Activated CD8-positive, alpha-beta memory T cell treated with anti-CD3 and anti-CD28 coated beads, Interleukin-2, amount 10 ng/mL, durations not matched to agents 7 days and 5 days (primary cell): ENCODE measurements at regions not wholly inside any gene's neighbourhood (a gene's known extent, or its start where the extent isn't known, plus 50 kb on each side); places are given as distances from the start of the nearest gene placed in this dataset.

Source experiments
- ATAC-seq: fragments of 150-1000 bp; cut with Tn5 transposase; one replicate; pipeline ENCODE4 v1.10.0; 2021; ENCODE audit warnings: moderate library complexity
- CTCF ChIA-PET: fragments of 350-600 bp; sonication (Branson Sonifier 250); formaldehyde crosslinking; loops from one replicate; lab custom pipeline; 2021; ENCODE audit warnings: antibody characterized with exemption; lab: Charles Lee
- DNase-seq: peaks from one replicate; pipeline ENCODE4 v3.0.0-alpha.2; 2020
- H3K27ac Mint-ChIP-seq: one replicate; pipeline ENCODE4 v1.8.0; 2021; ENCODE audit warnings: mild to moderate bottlenecking, mixed read lengths
- H3K27me3 Mint-ChIP-seq: one replicate; pipeline ENCODE4 v1.8.0; 2021; ENCODE audit warnings: mixed read lengths
- H3K36me3 Mint-ChIP-seq: one replicate; pipeline ENCODE4 v1.8.0; 2021; ENCODE audit warnings: mild to moderate bottlenecking, mixed read lengths
- H3K4me1 Mint-ChIP-seq: one replicate; pipeline ENCODE4 v1.8.0; 2021; ENCODE audit warnings: mixed read lengths
- H3K4me3 Mint-ChIP-seq: one replicate; pipeline ENCODE4 v1.8.0; 2021; ENCODE audit warnings: mild to moderate bottlenecking, moderate library complexity, mixed read lengths
- H3K9me3 Mint-ChIP-seq: one replicate; pipeline ENCODE4 v1.8.0; 2022; ENCODE audit warnings: low read depth, mixed read lengths

- H3K9me3 Mint-ChIP-seq, result no peaks in the 10 kb centered on the region
- peaks cover 3% of the 10 kb centered on the region for H3K27me3 Mint-ChIP-seq
- H3K36me3 Mint-ChIP-seq, result no peaks in the 10 kb centered on the region
- ATAC-seq (no peak), DNase-seq (no peak)
- no peak overlapping the region for H3K4me3 Mint-ChIP-seq
- CTCF ChIA-PET, result no interaction called here
- H3K27ac Mint-ChIP-seq, result no peak overlapping the region
- H3K4me1 Mint-ChIP-seq, result no peaks in the 10 kb centered on the region
Observed at GRCh38 chr5:68478301-68479095, 262.9 kb downstream of the PIK3R1 start.

GRCh38 chr5:68479524-68479923 is 264.0 kb downstream of the PIK3R1 start:
- ATAC-seq (no peak), DNase-seq (no peak)
- Mint-ChIP-seq H3K27me3 (peaks cover 3% of the 10 kb centered on the region), H3K4me3 (no peak overlapping the region), H3K9me3 (no peaks in the 10 kb centered on the region), H3K27ac (no peak overlapping the region), H3K4me1 (no peaks in the 10 kb centered on the region), H3K36me3 (no peaks in the 10 kb centered on the region)
- CTCF ChIA-PET, result no interaction called here

GRCh38 chr5:68480335-68480940 is 264.9 kb downstream of the PIK3R1 start:
- no peaks in the 10 kb centered on the region for H3K36me3 Mint-ChIP-seq
- no peak for ATAC-seq
- no peak overlapping the region for H3K4me3 Mint-ChIP-seq
- CTCF ChIA-PET, result no interaction called here
- H3K9me3 Mint-ChIP-seq, result no peaks in the 10 kb centered on the region
- no peak for DNase-seq
- H3K27ac Mint-ChIP-seq, result no peak overlapping the region
- no peaks in the 10 kb centered on the region for H3K4me1 Mint-ChIP-seq
- H3K27me3 Mint-ChIP-seq, result peaks cover 3% of the 10 kb centered on the region

DNA sequence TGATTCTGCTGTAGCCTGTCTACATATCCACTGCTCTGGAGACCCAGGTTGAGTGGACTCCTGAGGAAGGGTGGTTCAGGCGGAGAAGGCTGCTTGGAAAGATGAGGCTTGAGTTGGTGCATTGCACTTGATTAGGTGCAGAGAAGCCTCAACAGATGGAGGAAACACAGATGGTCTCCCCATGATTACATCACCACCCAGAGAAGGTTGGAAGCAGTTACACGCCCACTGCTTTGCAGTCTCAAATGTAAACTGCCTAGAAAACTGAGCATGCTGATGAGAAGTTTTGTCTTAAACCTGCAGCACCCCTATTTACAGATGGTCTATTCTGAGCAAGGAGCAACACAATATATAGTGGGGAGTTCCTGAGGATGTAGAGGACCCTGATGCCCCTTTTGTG is 266.6 kb downstream of the PIK3R1 start:
- Mint-ChIP-seq H3K9me3 (peaks cover 3% of the 10 kb centered on the region), H3K36me3 (no peaks in the 10 kb centered on the region), H3K4me3 (no peak overlapping the region), H3K27ac (no peak overlapping the region), H3K4me1 (no peaks in the 10 kb centered on the region), H3K27me3 (peaks cover 6% of the 10 kb centered on the region)
- DNase-seq, result no peak
- no peak for ATAC-seq
- CTCF ChIA-PET, result no interaction called here

GRCh38 chr5:68484307-68485068 is 268.9 kb downstream of the PIK3R1 start:
- peaks cover 13% of the 10 kb centered on the region for H3K27me3 Mint-ChIP-seq
- CTCF ChIA-PET, result no interaction called here
- DNase-seq (no peak), ATAC-seq (no peak)
- H3K4me3 Mint-ChIP-seq, result no peak overlapping the region
- H3K27ac Mint-ChIP-seq, result no peak overlapping the region
- no peaks in the 10 kb centered on the region for H3K4me1 Mint-ChIP-seq
- H3K9me3 Mint-ChIP-seq, result peaks cover 3% of the 10 kb centered on the region
- H3K36me3 Mint-ChIP-seq, result no peaks in the 10 kb centered on the region

GRCh38 chr5:68489556-68489955 is 274.0 kb downstream of the PIK3R1 start:
- Mint-ChIP-seq H3K27ac (no peak overlapping the region), H3K36me3 (no peaks in the 10 kb centered on the region), H3K4me3 (no peak overlapping the region), H3K27me3 (peaks cover 10% of the 10 kb centered on the region), H3K4me1 (no peaks in the 10 kb centered on the region), H3K9me3 (peaks cover 3% of the 10 kb centered on the region)
- ATAC-seq, result no peak
- CTCF ChIA-PET, result interaction anchor here (1.6 kb wide), 1 partner anchor 12 kb away, joined by 3 read pairs; no protein-coding TSS in a partner anchor
- DNase-seq, result no peak

GRCh38 chr5:68490406-68490805 is 274.9 kb downstream of the PIK3R1 start:
- Mint-ChIP-seq H3K9me3 (peaks cover 3% of the 10 kb centered on the region), H3K27me3 (peaks cover 10% of the 10 kb centered on the region), H3K36me3 (no peaks in the 10 kb centered on the region), H3K4me3 (no peak overlapping the region), H3K27ac (no peak overlapping the region), H3K4me1 (no peaks in the 10 kb centered on the region)
- ATAC-seq (no peak), DNase-seq (no peak)
- CTCF ChIA-PET, result no interaction called here

- Mint-ChIP-seq H3K36me3 (peaks cover 13% of the 10 kb centered on the region), H3K9me3 (peaks cover 14% of the 10 kb centered on the region), H3K27ac (no peak overlapping the region), H3K27me3 (no peaks in the 10 kb centered on the region), H3K4me3 (no peak overlapping the region), H3K4me1 (no peaks in the 10 kb centered on the region)
- CTCF ChIA-PET, result no interaction called here
- ATAC-seq (no peak), DNase-seq (no peak)
Observed at GRCh38 chr5:68494771-68495170, 279.2 kb downstream of the PIK3R1 start.

DNA sequence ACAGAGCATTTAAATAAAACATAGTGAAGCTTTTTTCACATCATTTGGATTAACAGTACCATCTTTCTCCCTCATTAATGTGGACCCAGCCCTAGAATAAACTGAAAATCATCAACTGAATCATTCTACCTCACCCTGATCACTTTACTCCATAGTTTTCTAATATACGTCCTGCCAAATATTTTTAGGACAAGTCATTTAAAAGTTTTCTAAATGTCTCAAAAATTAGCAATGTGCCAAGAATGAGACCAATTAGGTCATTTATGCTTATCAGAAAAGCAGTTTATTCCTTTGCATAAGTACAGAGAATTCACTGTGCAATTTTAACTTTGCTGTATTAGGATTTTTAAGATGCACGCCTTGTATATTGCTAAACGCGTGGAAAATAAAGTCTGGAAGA is 284.4 kb downstream of the PIK3R1 start:
- ATAC-seq (no peak), DNase-seq (no peak)
- H3K36me3 Mint-ChIP-seq, result peaks cover 13% of the 10 kb centered on the region
- H3K4me1 Mint-ChIP-seq, result no peaks in the 10 kb centered on the region
- CTCF ChIA-PET, result no interaction called here
- no peaks in the 10 kb centered on the region for H3K27me3 Mint-ChIP-seq
- H3K27ac Mint-ChIP-seq, result no peak overlapping the region
- H3K4me3 Mint-ChIP-seq, result no peak overlapping the region
- peaks cover 16% of the 10 kb centered on the region for H3K9me3 Mint-ChIP-seq

DNA sequence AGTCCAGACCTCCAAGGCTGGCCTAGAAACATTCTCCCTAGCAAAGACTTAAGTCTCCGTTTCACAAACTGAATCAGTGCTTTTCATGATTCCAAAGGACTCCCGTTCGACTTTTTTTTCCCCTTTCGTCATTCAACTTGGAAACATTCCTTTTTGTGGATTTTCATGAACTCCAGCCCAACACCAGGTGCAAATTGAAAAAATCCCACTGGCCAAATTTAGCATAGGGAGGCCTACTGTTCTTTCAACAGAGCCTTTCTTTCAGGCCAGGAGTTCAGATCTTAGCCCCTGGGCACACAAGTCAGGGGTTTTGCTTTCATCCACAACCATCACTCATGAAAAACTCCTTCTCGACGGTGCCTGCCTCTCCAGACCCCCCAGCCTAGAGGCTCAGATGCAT is 285.3 kb downstream of the PIK3R1 start:
- Mint-ChIP-seq H3K4me3 (no peak overlapping the region), H3K27ac (no peak overlapping the region), H3K36me3 (peaks cover 13% of the 10 kb centered on the region), H3K9me3 (peaks cover 16% of the 10 kb centered on the region), H3K27me3 (no peaks in the 10 kb centered on the region), H3K4me1 (no peaks in the 10 kb centered on the region)
- CTCF ChIA-PET, result no interaction called here
- ATAC-seq (no peak), DNase-seq (no peak)

- Mint-ChIP-seq H3K9me3 (peaks cover 8% of the 10 kb centered on the region), H3K27ac (no peak overlapping the region), H3K36me3 (peaks cover 3% of the 10 kb centered on the region), H3K4me3 (no peak overlapping the region), H3K4me1 (no peaks in the 10 kb centered on the region), H3K27me3 (no peaks in the 10 kb centered on the region)
- ATAC-seq (no peak), DNase-seq (no peak)
- CTCF ChIA-PET, result no interaction called here
Observed at GRCh38 chr5:68502531-68502930, 287.0 kb downstream of the PIK3R1 start.

DNA sequence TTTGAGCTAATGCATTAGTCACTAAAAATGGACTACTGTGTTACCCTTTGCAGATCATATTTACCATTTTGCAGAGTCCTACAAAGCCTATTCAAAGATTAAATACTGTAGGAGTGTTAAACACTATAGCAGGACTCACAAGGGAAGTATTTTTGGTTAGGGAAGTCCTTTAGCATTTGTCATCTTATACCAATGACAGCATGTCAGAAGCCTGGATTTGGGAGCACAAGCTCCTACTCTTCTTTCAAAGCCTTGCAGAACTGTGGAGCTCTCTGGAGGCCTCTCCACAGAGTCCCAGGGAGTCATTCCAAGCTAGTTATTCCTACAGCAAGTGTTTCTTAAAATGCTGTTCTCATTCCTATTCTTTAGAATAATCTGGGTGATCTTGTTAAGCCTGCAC is 288.8 kb downstream of the PIK3R1 start:
- H3K27me3 Mint-ChIP-seq, result no peaks in the 10 kb centered on the region
- peaks cover 3% of the 10 kb centered on the region for H3K9me3 Mint-ChIP-seq
- no peak for ATAC-seq
- no peak overlapping the region for H3K4me3 Mint-ChIP-seq
- no peak for DNase-seq
- no peaks in the 10 kb centered on the region for H3K4me1 Mint-ChIP-seq
- no peaks in the 10 kb centered on the region for H3K36me3 Mint-ChIP-seq
- H3K27ac Mint-ChIP-seq, result no peak overlapping the region
- CTCF ChIA-PET, result no interaction called here

- Mint-ChIP-seq H3K4me1 (no peaks in the 10 kb centered on the region), H3K36me3 (no peaks in the 10 kb centered on the region), H3K27ac (no peak overlapping the region), H3K9me3 (peaks cover under 1% of the 10 kb centered on the region), H3K27me3 (no peaks in the 10 kb centered on the region), H3K4me3 (no peak overlapping the region)
- CTCF ChIA-PET, result no interaction called here
- no peak for ATAC-seq
- no peak for DNase-seq
Observed at GRCh38 chr5:68505917-68506860, 290.6 kb downstream of the PIK3R1 start.
